H9 (cell line): ENCODE measurements at regions not wholly inside any gene's neighbourhood (a gene's known extent, or its start where the extent isn't known, plus 50 kb on each side); places are given as distances from the start of the nearest gene placed in this dataset.
A peak's percentile ranks its signal among the peaks of the same experiment; 100 is the strongest.

ENCODE experiments used
- DNase-seq: peaks from one replicate; pipeline ENCODE4 v3.0.0-alpha.2; 2017
- H2AFZ ChIP-seq: one replicate; pipeline ENCODE4 v1.6.1; 2013; ENCODE audit warnings: mild to moderate bottlenecking, low read length, control low read depth, moderate library complexity
- H2AK5ac ChIP-seq: 2 replicates; pipeline ENCODE4 v1.6.1; 2013; ENCODE audit warnings: low read length, control low read depth, mixed read lengths; ENCODE audit not compliant: insufficient read length
- H2BK120ac ChIP-seq: one replicate; pipeline ENCODE4 v1.6.1; 2013; ENCODE audit warnings: low read depth, mild to moderate bottlenecking, low read length, control low read depth, inconsistent platforms; ENCODE audit not compliant: poor library complexity, severe bottlenecking
- H2BK12ac ChIP-seq: 2 replicates; pipeline ENCODE4 v1.6.1; 2013; ENCODE audit warnings: low read length, control low read depth, mixed read lengths, low read depth; ENCODE audit not compliant: insufficient read length
- H2BK15ac ChIP-seq: 2 replicates; pipeline ENCODE4 v1.6.1; 2013; ENCODE audit warnings: low read depth, low read length, control low read depth
- H2BK20ac ChIP-seq: one replicate; pipeline ENCODE4 v1.6.1; 2013; ENCODE audit warnings: low read depth, mild to moderate bottlenecking, low read length, control low read depth, inconsistent platforms; ENCODE audit not compliant: poor library complexity, severe bottlenecking
- H2BK5ac ChIP-seq: 2 replicates; pipeline ENCODE4 v1.6.1; 2013; ENCODE audit warnings: low read length, control low read depth, mixed read lengths; ENCODE audit not compliant: insufficient read length
- H3K14ac ChIP-seq: 2 replicates; pipeline ENCODE4 v1.6.1; 2013; ENCODE audit warnings: low read length, control low read depth; ENCODE audit not compliant: insufficient read depth
- H3K18ac ChIP-seq: 2 replicates; pipeline ENCODE4 v1.6.1; 2013; ENCODE audit warnings: low read depth, mild to moderate bottlenecking, mixed read lengths, low read length, control low read depth; ENCODE audit not compliant: insufficient read length
- H3K23ac ChIP-seq: 2 replicates; pipeline ENCODE4 v1.6.1; 2013; ENCODE audit warnings: low read length, control low read depth, mixed read lengths, low read depth; ENCODE audit not compliant: insufficient read length
- H3K23me2 ChIP-seq: 2 replicates; pipeline ENCODE4 v1.6.1; 2013; ENCODE audit warnings: low read depth, mild to moderate bottlenecking, mixed read lengths, low read length, control low read depth; ENCODE audit not compliant: insufficient read length, poor library complexity, severe bottlenecking
- H3K27ac ChIP-seq: 2 replicates; pipeline ENCODE4 v1.5.1; 2013; ENCODE audit warnings: low read length, control low read depth, mixed read lengths, low read depth; ENCODE audit not compliant: insufficient read length
- H3K27me3 ChIP-seq: 2 replicates; pipeline ENCODE4 v1.6.1; 2013; ENCODE audit warnings: low read length, control low read depth, inconsistent platforms; ENCODE audit not compliant: insufficient read depth
- H3K4ac ChIP-seq: 2 replicates; pipeline ENCODE4 v1.6.1; 2013; ENCODE audit warnings: low read depth, mild to moderate bottlenecking, control low read depth, inconsistent platforms, low read length, moderate library complexity
- H3K4me1 ChIP-seq: 2 replicates; pipeline ENCODE4 v1.6.1; 2013; ENCODE audit warnings: low read length, control low read depth, inconsistent platforms; ENCODE audit not compliant: insufficient read depth
- H3K4me2 ChIP-seq: 2 replicates; pipeline ENCODE4 v1.6.1; 2013; ENCODE audit warnings: low read length, control low read depth, mixed read lengths; ENCODE audit not compliant: insufficient read length, insufficient read depth
- H3K56ac ChIP-seq: 2 replicates; pipeline ENCODE4 v1.6.1; 2013; ENCODE audit warnings: low read depth, mild to moderate bottlenecking, mixed read lengths, low read length, control low read depth; ENCODE audit not compliant: insufficient read length
- H3K79me1 ChIP-seq: 2 replicates; pipeline ENCODE4 v1.6.1; 2013; ENCODE audit warnings: low read depth, mild to moderate bottlenecking, moderate library complexity, low read length, control low read depth, inconsistent platforms; ENCODE audit not compliant: insufficient read depth, poor library complexity, severe bottlenecking
- H3K79me2 ChIP-seq: 2 replicates; pipeline ENCODE4 v1.6.1; 2013; ENCODE audit warnings: low read length, control low read depth, inconsistent platforms; ENCODE audit not compliant: insufficient read depth
- H3K9ac ChIP-seq: 2 replicates; pipeline ENCODE4 v1.6.1; 2013; ENCODE audit warnings: low read length, control low read depth, mixed read lengths; ENCODE audit not compliant: insufficient read length; ENCODE audit errors: extremely low read depth
- H3K9me3 ChIP-seq: one replicate; pipeline ENCODE4 v1.6.1; 2013; ENCODE audit warnings: low read depth, low read length, inconsistent platforms; ENCODE audit not compliant: control insufficient read depth
- H3T11ph ChIP-seq: one replicate; pipeline ENCODE4 v1.6.1; 2013; ENCODE audit warnings: mild to moderate bottlenecking, low read length, control low read depth, inconsistent platforms
- H4K20me1 ChIP-seq: one replicate; pipeline ENCODE4 v1.6.1; 2013; ENCODE audit not compliant: control insufficient read depth, insufficient read length, insufficient read depth
- H4K5ac ChIP-seq: 2 replicates; pipeline ENCODE4 v1.6.1; 2013; ENCODE audit warnings: low read depth, mild to moderate bottlenecking, mixed read lengths, low read length, control low read depth; ENCODE audit not compliant: insufficient read length
- H4K8ac ChIP-seq: replicated peaks from 2 replicates; pipeline ENCODE4 v1.6.1; 2013; ENCODE audit warnings: low read length, control low read depth, mixed read lengths, low read depth; ENCODE audit not compliant: insufficient read length
- H4K91ac ChIP-seq: 2 replicates; pipeline ENCODE4 v1.6.1; 2013; ENCODE audit warnings: low read depth, mild to moderate bottlenecking, moderate library complexity, mixed read lengths, low read length, control low read depth; ENCODE audit not compliant: insufficient read length
- H3K27ac Mint-ChIP-seq, 3 experiments: 2 replicates in 2 of 3; 3 replicates in 1 of 3; pipeline ENCODE4 v1.8.0; 2020 to 2021; ENCODE audit warnings: mixed read lengths in 3 of 3, mild to moderate bottlenecking in 1 of 3, moderate library complexity in 1 of 3
- H3K27me3 Mint-ChIP-seq: 2 replicates; pipeline ENCODE4 v1.8.0; 2021; ENCODE audit warnings: low read depth, mild to moderate bottlenecking, moderate library complexity, mixed read lengths
- H3K36me3 Mint-ChIP-seq, 3 experiments: 2 replicates in 2 of 3; 3 replicates in 1 of 3; pipeline ENCODE4 v1.8.0; 2020 to 2021; ENCODE audit warnings: low read depth in 3 of 3, mixed read lengths in 3 of 3; ENCODE audit not compliant: insufficient read depth in 1 of 3
- H3K4me1 Mint-ChIP-seq, 2 experiments: 2 replicates each; pipeline ENCODE4 v1.8.0; 2020; ENCODE audit warnings: mixed read lengths in 2 of 2
- H3K4me3 Mint-ChIP-seq, 2 experiments: 2 replicates in 1 of 2; 3 replicates in 1 of 2; pipeline ENCODE4 v1.8.0; 2020 to 2021; ENCODE audit warnings: mild to moderate bottlenecking in 2 of 2, mixed read lengths in 2 of 2, moderate library complexity in 1 of 2
- H3K9me3 Mint-ChIP-seq, 2 experiments: 2 replicates in 1 of 2; 3 replicates in 1 of 2; pipeline ENCODE4 v1.8.0; 2020; ENCODE audit warnings: mild to moderate bottlenecking in 2 of 2, mixed read lengths in 2 of 2, moderate library complexity in 1 of 2
- CTCF ChIP-seq: fragments of 200-600 bp; sonication (generic); conservative IDR thresholded peaks from 3 replicates; pipeline ENCODE4 v1.8.0; 2021; ENCODE audit warnings: antibody characterized with exemption, mild to moderate bottlenecking
- WGBS: extraction: QIAGEN DNeasy Blood & Tissue Kit; methylation state at CpG from one replicate; pipeline ENCODE4 v1.1.7; 2013; ENCODE audit warnings: missing lambda C conversion rate, low lambda C conversion rate, mixed read lengths; ENCODE audit not compliant: insufficient read length; ENCODE audit errors: extremely low coverage; 5-methylcytosine and 5-hydroxymethylcytosine counted together

GRCh38 chr1:96474985-96475743, 246.4 kb upstream of the PTBP2 start:
- Mint-ChIP-seq H3K9me3 (peaks cover 9 to 19% of the 10 kb centered on the region in 2 experiments), H3K27me3 (peaks cover 97% of the 10 kb centered on the region), H3K4me3 (no peak overlapping the region), H3K27ac (no peak overlapping the region; a peak in 1 of 7 replicates), H3K36me3 (peaks cover 3 to 21% (median 6%) of the 10 kb centered on the region in 3 experiments; a peak in 5 of 7 replicates), H3K4me1 (peaks cover 33 to 34% of the 10 kb centered on the region in 2 experiments)
- Histone ChIP-seq H2AK5ac (no peak overlapping the region), H3K18ac (no peak overlapping the region), H4K8ac (no peak overlapping the region), H3K23ac (no peak overlapping the region), H2BK15ac (no peak overlapping the region), H4K20me1 (no peaks in the 10 kb centered on the region), H2BK5ac (no peak overlapping the region), H3T11ph (no peak overlapping the region), H2AFZ (no peak overlapping the region), H3K27me3 (peaks cover 62% of the 10 kb centered on the region), H3K14ac (no peak overlapping the region), H3K79me2 (no peaks in the 10 kb centered on the region), H3K4ac (no peak overlapping the region), H3K27ac (no peak overlapping the region), H2BK12ac (no peak overlapping the region), H3K4me1 (0 out of 2 replicates have a peak, but pooled peaks cover 2% of the 10 kb centered on the region), H3K23me2 (no peaks in the 10 kb centered on the region), H2BK120ac (no peak overlapping the region), H4K91ac (no peak overlapping the region), H3K79me1 (no peaks in the 10 kb centered on the region), H3K56ac (no peak overlapping the region), H3K9me3 (no peaks in the 10 kb centered on the region), H3K9ac (no peak overlapping the region), H3K4me2 (no peak overlapping the region), H4K5ac (no peak overlapping the region), H2BK20ac (no peak overlapping the region)
- DNase-seq = peak; percentile 54
- TF ChIP-seq CTCF = peak; percentile 21; the same call in 1 of the 3 replicates
- no CpG with 5 or more reads among the region's 7 CpGs for whole genome bisulfite sequencing
